ENCODE measurements at regions not wholly inside any gene's neighbourhood (a gene's known extent, or its start where the extent isn't known, plus 50 kb on each side); places are given as distances from the start of the nearest gene placed in this dataset.

GRCh38 chr2:60297296-60298005 is 256.0 kb downstream of the BCL11A start:
- ChIA-PET POLR2A (no interaction called here), CTCF (interaction anchor here (1.5 kb wide), 1 partner anchor 9 kb away, joined by 4 read pairs; no protein-coding TSS in a partner anchor)
- H3K27ac ChIP-seq: no peak overlapping the region
- no peaks in the 10 kb centered on the region for H3K9me3 ChIP-seq
- no peak overlapping the region for H3K4me3 ChIP-seq
- DNase-seq (ENCODE audit: low read depth in 1 of 2, low spot score in 1 of 2): no peak
- WGBS (ENCODE audit: missing lambda C conversion rate): 58% methylated on average over 21 of the region's 21 CpGs
- no peaks in the 10 kb centered on the region for H3K4me1 ChIP-seq
- TF ChIP-seq RCOR1 (IDR thresholded peaks at IDR 0.05; ENCODE audit: low read depth, low read length) (no peak), EP300 (IDR thresholded peaks at IDR 0.05) (no peak)
- TF ChIP-seq, protein P1, sequence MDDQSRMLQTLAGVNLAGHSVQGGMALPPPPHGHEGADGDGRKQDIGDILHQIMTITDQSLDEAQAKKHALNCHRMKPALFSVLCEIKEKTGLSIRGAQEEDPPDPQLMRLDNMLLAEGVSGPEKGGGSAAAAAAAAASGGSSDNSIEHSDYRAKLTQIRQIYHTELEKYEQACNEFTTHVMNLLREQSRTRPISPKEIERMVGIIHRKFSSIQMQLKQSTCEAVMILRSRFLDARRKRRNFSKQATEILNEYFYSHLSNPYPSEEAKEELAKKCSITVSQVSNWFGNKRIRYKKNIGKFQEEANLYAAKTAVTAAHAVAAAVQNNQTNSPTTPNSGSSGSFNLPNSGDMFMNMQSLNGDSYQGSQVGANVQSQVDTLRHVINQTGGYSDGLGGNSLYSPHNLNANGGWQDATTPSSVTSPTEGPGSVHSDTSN (IDR thresholded peaks at IDR 0.05): no peak
- FAIRE-seq: no peak
- ATAC-seq: peak in 1 of 2 experiments; percentile 47; a peak in 1 of 6 replicates
- H3K4me2 ChIP-seq: no peak overlapping the region

DNA sequence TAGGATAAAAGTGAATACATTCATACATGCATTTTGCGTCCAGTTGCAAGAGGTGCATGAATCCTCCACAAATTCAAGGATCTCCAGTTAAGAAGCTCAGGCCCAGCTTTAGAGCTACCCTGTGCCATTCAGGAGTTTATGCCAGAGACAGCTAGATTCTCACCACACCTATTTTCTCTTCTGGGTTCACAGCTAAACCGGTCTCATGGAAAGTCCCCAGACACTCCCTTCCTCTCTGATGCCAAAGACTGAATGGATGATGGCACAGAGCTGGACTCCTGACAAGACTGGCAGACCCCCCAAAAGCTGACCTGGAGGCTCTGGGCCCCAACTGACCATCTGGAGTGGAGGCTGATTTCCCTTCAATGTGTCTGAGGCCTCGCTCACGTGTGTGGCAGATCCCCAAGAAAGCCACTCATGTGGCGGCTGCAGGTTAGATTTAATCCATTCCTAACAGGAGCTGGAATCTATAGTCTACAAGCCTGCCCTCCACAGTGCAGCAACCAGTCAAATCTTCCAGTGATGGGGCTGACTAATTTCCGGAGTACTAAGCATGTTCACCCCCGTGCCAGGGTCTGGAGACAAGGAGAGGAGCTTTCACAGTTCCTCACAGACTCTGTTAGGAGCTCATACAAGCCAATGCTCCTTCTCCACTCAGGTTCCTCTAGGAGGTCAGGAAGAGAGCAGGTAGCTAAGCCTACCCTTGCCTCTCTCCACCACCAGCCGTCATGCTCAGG is 257.1 kb downstream of the BCL11A start:
- H3K4me2 ChIP-seq: no peak overlapping the region
- ATAC-seq (no peak), DNase-seq (ENCODE audit: low read depth in 1 of 2, low spot score in 1 of 2) (no peak), FAIRE-seq (no peak)
- CTCF ChIA-PET: interaction anchor here (1.5 kb wide), 1 partner anchor 11 kb away, joined by 4 read pairs; no protein-coding TSS in a partner anchor
- no peak overlapping the region for H3K4me3 ChIP-seq
- H3K4me1 ChIP-seq: no peaks in the 10 kb centered on the region
- POLR2A ChIA-PET: no interaction called here
- TF ChIP-seq NR3C1 (IDR thresholded peaks at IDR 0.05) (no peak), RNF2 (IDR thresholded peaks at IDR 0.05; ENCODE audit: borderline replicate concordance, low read depth) (no peak), KDM1A (IDR thresholded peaks at IDR 0.05; ENCODE audit: low read depth) (no peak), RARB (CRISPR knock-in tag; IDR thresholded peaks at IDR 0.05) (no peak), CHD4 (IDR thresholded peaks at IDR 0.05; ENCODE audit: borderline replicate concordance) (no peak), RAD21 (conservative IDR thresholded peaks at IDR 0.05 in 1 of 2, IDR thresholded peaks at IDR 0.05 in 1 of 2) (no peak), HOXB13 (CRISPR knock-in tag; IDR thresholded peaks at IDR 0.05; ENCODE audit: low read depth) (no peak), SMC3 (IDR thresholded peaks at IDR 0.05) (no peak), BCL3 (IDR thresholded peaks at IDR 0.05) (no peak)
- TF ChIP-seq, protein P2, sequence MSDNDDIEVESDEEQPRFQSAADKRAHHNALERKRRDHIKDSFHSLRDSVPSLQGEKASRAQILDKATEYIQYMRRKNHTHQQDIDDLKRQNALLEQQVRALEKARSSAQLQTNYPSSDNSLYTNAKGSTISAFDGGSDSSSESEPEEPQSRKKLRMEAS (IDR thresholded peaks at IDR 0.05): no peak
- no peaks in the 10 kb centered on the region for H3K9me3 ChIP-seq
- H3K27ac ChIP-seq: no peak overlapping the region
- WGBS (ENCODE audit: missing lambda C conversion rate): 48% methylated on average over 8 of the region's 8 CpGs

GRCh38 chr2:60295636-60295962 is 257.9 kb downstream of the BCL11A start:
- no peak for FAIRE-seq
- Histone ChIP-seq H3K4me1 (no peaks in the 10 kb centered on the region), H3K27ac (no peak overlapping the region), H3K4me3 (no peak overlapping the region), H3K4me2 (no peak overlapping the region), H3K9me3 (no peaks in the 10 kb centered on the region)
- TF ChIP-seq FOSL2 (IDR thresholded peaks at IDR 0.05) (no peak), FOSL2 (CRISPR knock-in tag; IDR thresholded peaks at IDR 0.05) (no peak), GATA3 (IDR thresholded peaks at IDR 0.05; ENCODE audit: borderline replicate concordance) (no peak), NFE2L2 (conservative IDR thresholded peaks at IDR 0.05; ENCODE audit: low read length) (no peak), RARB (CRISPR knock-in tag; IDR thresholded peaks at IDR 0.05) (no peak), NPAS2 (CRISPR knock-in tag; IDR thresholded peaks at IDR 0.05; ENCODE audit: borderline replicate concordance) (no peak), FOXS1 (CRISPR knock-in tag; IDR thresholded peaks at IDR 0.05) (no peak), E2F6 (IDR thresholded peaks at IDR 0.05; ENCODE audit: borderline replicate concordance, low read depth) (no peak), MAFK (IDR thresholded peaks at IDR 0.05; ENCODE audit: partially characterized antibody) (no peak), HOXB13 (CRISPR knock-in tag; IDR thresholded peaks at IDR 0.05; ENCODE audit: low read depth) (no peak), ESRRA (IDR thresholded peaks at IDR 0.05; ENCODE audit: borderline replicate concordance, low read length) (no peak), ZSCAN20 (CRISPR knock-in tag; IDR thresholded peaks at IDR 0.05) (no peak), RCOR1 (IDR thresholded peaks at IDR 0.05; ENCODE audit: low read depth, low read length) (no peak), EHMT2 (IDR thresholded peaks at IDR 0.05; ENCODE audit: low read depth) (no peak), FOSB (CRISPR knock-in tag; IDR thresholded peaks at IDR 0.05) (no peak), MAZ (IDR thresholded peaks at IDR 0.05; ENCODE audit: borderline replicate concordance, low read depth, low read length) (no peak), KDM1A (IDR thresholded peaks at IDR 0.05; ENCODE audit: low read depth) (no peak), USF2 (IDR thresholded peaks at IDR 0.05) (no peak), ZNF302 (CRISPR knock-in tag; IDR thresholded peaks at IDR 0.05) (no peak)
- peak in 1 of 2 experiments; percentile 25; a peak in 1 of 6 replicates for ATAC-seq
- DNase-seq (ENCODE audit: low read depth in 1 of 2, low spot score in 1 of 2): no peak
- CTCF ChIA-PET: no interaction called here
- 54% methylated on average over 9 of the region's 9 CpGs for WGBS (ENCODE audit: missing lambda C conversion rate)
- POLR2A ChIA-PET: no interaction called here

Data from A549 (cell line).